A549 (cell line): ENCODE measurements at regions not wholly inside any gene's neighbourhood (a gene's known extent, or its start where the extent isn't known, plus 50 kb on each side); places are given as distances from the start of the nearest gene placed in this dataset.

ENCODE experiments used
- ATAC-seq, 2 experiments: fragments of 200-7000 bp in 1 of 2; fragments of >200 bp in 1 of 2; cut with Nextera tagmentation in 1 of 2; cut with Tn5 transposase in 1 of 2; 3 replicates each; pipeline versions ENCODE4 v1.8.0 to v1.9.1; 2018 to 2020; ENCODE audit warnings: mild to moderate bottlenecking in 1 of 2, moderate library complexity in 1 of 2
- CTCF ChIA-PET: fragments of 300-600 bp; sonication (Branson Sonifier 250); formaldehyde crosslinking; extraction: SDS; loops from one replicate; lab custom pipeline; 2021; ENCODE audit warnings: antibody characterized with exemption, inconsistent platforms; lab: Yijun Ruan, JAX
- POLR2A ChIA-PET: fragments of 350-600 bp; formaldehyde crosslinking; extraction: SDS; loops from one replicate; lab custom pipeline; 2021; ENCODE audit warnings: antibody characterized with exemption, inconsistent platforms; lab: Yijun Ruan, JAX
- DNase-seq, 2 experiments: peaks; one replicate each; pipeline versions ENCODE4 v3.0.0 to v3.0.0-alpha.2; 2011 to 2016; ENCODE audit warnings: low read depth in 1 of 2, low spot score in 1 of 2
- FAIRE-seq: peaks from 2 replicates; lab custom pipeline; 2011; peaks lifted over from hg19 to GRCh38; lab: Jason Lieb, UNC
- H3K27ac ChIP-seq, 2 experiments: fragments of >200 bp; sonication (Bioruptor Twin); formaldehyde crosslinking; 3 replicates each; pipeline ENCODE4 v1.5.1; 2016 to 2017
- H3K4me1 ChIP-seq: fragments of >200 bp; sonication (Bioruptor Twin); formaldehyde crosslinking; 3 replicates; pipeline ENCODE4 v1.6.1; 2016
- H3K4me2 ChIP-seq: fragments of >200 bp; sonication (Bioruptor Twin); formaldehyde crosslinking; 3 replicates; pipeline ENCODE4 v1.6.1; 2016
- H3K4me3 ChIP-seq: fragments of >200 bp; sonication (Bioruptor Twin); formaldehyde crosslinking; 3 replicates; pipeline ENCODE4 v1.5.1; 2016
- H3K9me3 ChIP-seq: fragments of >200 bp; sonication (Bioruptor Twin); formaldehyde crosslinking; 3 replicates; pipeline ENCODE4 v1.6.1; 2016
- BHLHE40 ChIP-seq: IDR thresholded peaks from 2 replicates; pipeline ENCODE4 v1.6.1; 2012; ENCODE audit warnings: low read depth, low read length, inconsistent platforms
- CBX2 ChIP-seq: fragments of 200-600 bp; sonication (generic); IDR thresholded peaks from 2 replicates; pipeline ENCODE4 v1.6.1; 2016; ENCODE audit warnings: low read depth, mild to moderate bottlenecking, borderline replicate concordance
- CBX8 ChIP-seq: fragments of 200-600 bp; sonication (generic); IDR thresholded peaks from 2 replicates; pipeline ENCODE4 v1.6.1; 2016
- CEBPB ChIP-seq, 2 experiments: fragments of >200 bp in 1 of 2; sonication (Bioruptor Twin) in 1 of 2; formaldehyde crosslinking in 1 of 2; IDR thresholded peaks; 2 replicates each; pipeline ENCODE4 v1.6.1; 2012 to 2016
- CHD2 ChIP-seq: fragments of 150-350 bp; IDR thresholded peaks from 2 replicates; pipeline ENCODE4 v1.6.1; 2014; ENCODE audit warnings: low read length; ENCODE audit not compliant: partially characterized antibody
- E2F6 ChIP-seq: IDR thresholded peaks from 2 replicates; pipeline ENCODE4 v1.6.1; 2012; ENCODE audit warnings: low read depth, borderline replicate concordance
- EHF ChIP-seq: fragments of 250-450 bp; sonication (Bioruptor Pico); IDR thresholded peaks from 2 replicates; pipeline ENCODE4 v1.5.0; 2020; ENCODE audit warnings: mild to moderate bottlenecking
- EP300 ChIP-seq, 2 experiments: fragments of >200 bp; sonication (Bioruptor Twin); formaldehyde crosslinking; IDR thresholded peaks; 2 replicates in 1 of 2; 3 replicates in 1 of 2; pipeline ENCODE4 v1.6.1; 2016 to 2017
- ESRRA ChIP-seq: fragments of 150-350 bp; IDR thresholded peaks from 2 replicates; pipeline ENCODE4 v1.6.1; 2014; ENCODE audit warnings: mild to moderate bottlenecking, low read length, borderline replicate concordance
- FOSB ChIP-seq: fragments of 250-450 bp; sonication (Bioruptor Pico); IDR thresholded peaks from 2 replicates; pipeline ENCODE4 v1.5.0; 2020; ENCODE audit warnings: mild to moderate bottlenecking, moderate library complexity
- FOXS1 ChIP-seq: fragments of 250-450 bp; sonication (Bioruptor Pico); IDR thresholded peaks from 2 replicates; pipeline ENCODE4 v1.5.0; 2020; ENCODE audit warnings: mild to moderate bottlenecking, moderate library complexity
- HDAC2 ChIP-seq: fragments of 200-600 bp; sonication (generic); IDR thresholded peaks from 2 replicates; pipeline ENCODE4 v1.6.1; 2016
- HES2 ChIP-seq: fragments of >200 bp; sonication (Bioruptor Twin); formaldehyde crosslinking; IDR thresholded peaks from 2 replicates; pipeline ENCODE4 v1.6.1; 2016
- JUNB ChIP-seq: fragments of >200 bp; sonication (Bioruptor Twin); formaldehyde crosslinking; IDR thresholded peaks from 2 replicates; pipeline ENCODE4 v1.6.1; 2016
- NPAS2 ChIP-seq: fragments of 250-450 bp; sonication (Bioruptor Pico); IDR thresholded peaks from 2 replicates; pipeline ENCODE4 v1.8.0; 2022; ENCODE audit warnings: mild to moderate bottlenecking, moderate library complexity, borderline replicate concordance
- POLR2A ChIP-seq: IDR thresholded peaks from 2 replicates; pipeline ENCODE4 v1.6.1; 2012; ENCODE audit warnings: mild to moderate bottlenecking, low read length
- POLR2AphosphoS2 ChIP-seq: conservative IDR thresholded peaks from 2 replicates; pipeline ENCODE4 v1.6.1; 2012; ENCODE audit warnings: low read length, improper control_type of control experiment, inconsistent platforms
- RAD21 ChIP-seq, 2 experiments: fragments of >200 bp in 1 of 2; sonication (Bioruptor Twin) in 1 of 2; formaldehyde crosslinking in 1 of 2; IDR thresholded peaks in 1 of 2; conservative IDR thresholded peaks in 1 of 2; 2 replicates in 1 of 2; 3 replicates in 1 of 2; pipeline ENCODE4 v1.6.1; 2012 to 2018; ENCODE audit warnings: inconsistent platforms in 1 of 2
- RCOR1 ChIP-seq: fragments of 150-350 bp; IDR thresholded peaks from 2 replicates; pipeline ENCODE4 v1.6.1; 2014; ENCODE audit warnings: antibody characterized with exemption, low read length, low read depth
- REST ChIP-seq: fragments of 200-600 bp; sonication (generic); IDR thresholded peaks from 2 replicates; pipeline ENCODE4 v1.6.1; 2016; ENCODE audit warnings: antibody characterized with exemption, mild to moderate bottlenecking, moderate library complexity
- SMC3 ChIP-seq: fragments of >200 bp; sonication (Bioruptor Twin); formaldehyde crosslinking; IDR thresholded peaks from 3 replicates; pipeline ENCODE4 v1.6.1; 2018; ENCODE audit warnings: inconsistent platforms
- ZFP36 ChIP-seq: fragments of 450-650 bp; IDR thresholded peaks from 2 replicates; pipeline ENCODE4 v1.6.1; 2014; ENCODE audit warnings: borderline replicate concordance; ENCODE audit not compliant: partially characterized antibody
- WGBS: methylation state at CpG from one replicate; pipeline ENCODE4 v1.1.6; 2017; ENCODE audit errors: missing lambda C conversion rate; 5-methylcytosine and 5-hydroxymethylcytosine counted together

- no peak for FAIRE-seq
- H3K4me2 ChIP-seq = no peak overlapping the region
- H3K9me3 ChIP-seq = no peaks in the 10 kb centered on the region
- no peaks in the 10 kb centered on the region for H3K4me1 ChIP-seq
- H3K27ac ChIP-seq = no peak overlapping the region
- ATAC-seq = no peak
- CTCF ChIA-PET = no interaction called here
- POLR2A ChIA-PET = no interaction called here
- H3K4me3 ChIP-seq = no peak overlapping the region
- DNase-seq = no peak
- WGBS = 84% methylated on average over 1 of the region's 1 CpG
- TF ChIP-seq RCOR1 (no peak), POLR2A (no peak), BHLHE40 (no peak), ESRRA (no peak), E2F6 (no peak)
These were observed 250.9 kb downstream of the UTRN start for GRCh38 chr6:144536079-144536478.

- FAIRE-seq = no peak
- POLR2A ChIA-PET = no interaction called here
- TF ChIP-seq CBX2 = no peak
- TF ChIP-seq, all 56 proteins: peak for 0
- Histone ChIP-seq H3K4me1 (no peaks in the 10 kb centered on the region), H3K4me3 (no peak overlapping the region), H3K27ac (no peak overlapping the region), H3K4me2 (no peak overlapping the region), H3K9me3 (no peaks in the 10 kb centered on the region)
- DNase-seq (no peak), ATAC-seq (no peak)
- CTCF ChIA-PET = no interaction called here
- 79% methylated on average over 8 of the region's 8 CpGs for WGBS
These were observed 258.1 kb downstream of the UTRN start for GRCh38 chr6:144543006-144543871.

- FAIRE-seq (no peak), ATAC-seq (no peak), DNase-seq (no peak)
- no peak overlapping the region for H3K4me2 ChIP-seq
- H3K27ac ChIP-seq = no peak overlapping the region
- H3K9me3 ChIP-seq = no peaks in the 10 kb centered on the region
- H3K4me3 ChIP-seq = no peak overlapping the region
- ChIA-PET CTCF (no interaction called here), POLR2A (no interaction called here)
- 88% methylated on average over 7 of the region's 7 CpGs for WGBS
- TF ChIP-seq REST = no peak
- no peak for TF ChIP-seq CEBPB (IDR thresholded peaks at IDR 0.05)
- TF ChIP-seq NPAS2 (CRISPR knock-in tag) = no peak
- no peak for TF ChIP-seq BHLHE40
- TF ChIP-seq SMC3 = no peak
- TF ChIP-seq POLR2AphosphoS2 = no peak
- no peak for TF ChIP-seq CBX8
- TF ChIP-seq FOSB (CRISPR knock-in tag) = no peak
- TF ChIP-seq FOXS1 = no peak
- no peak for TF ChIP-seq CHD2
- no peak for TF ChIP-seq EP300 (IDR thresholded peaks at IDR 0.05)
- no peak for TF ChIP-seq RAD21 (conservative IDR thresholded peaks at IDR 0.05 in 1 of 2, IDR thresholded peaks at IDR 0.05 in 1 of 2)
- TF ChIP-seq ZFP36 = no peak
- no peak for TF ChIP-seq JUNB
- no peak for TF ChIP-seq HES2
- TF ChIP-seq EHF (CRISPR knock-in tag) = no peak
- TF ChIP-seq HDAC2 = no peak
- no peaks in the 10 kb centered on the region for H3K4me1 ChIP-seq
These were observed 259.2 kb downstream of the UTRN start for GRCh38 chr6:144544266-144544830.
